WTC11 (cell line): ENCODE measurements at regions not wholly inside any gene's neighbourhood (a gene's known extent, or its start where the extent isn't known, plus 50 kb on each side); places are given as distances from the start of the nearest gene placed in this dataset.

Experiments
- ATAC-seq: fragments of 200-7000 bp; cut with Tn5 transposase; 2 replicates; pipeline ENCODE4 v1.10.0; 2021; ENCODE audit warnings: mild to moderate bottlenecking, moderate library complexity
- CTCF ChIA-PET: fragments of 300-600 bp; sonication (Branson Sonifier 250); formaldehyde crosslinking; loops from one replicate; lab custom pipeline; 2021; ENCODE audit warnings: antibody characterized with exemption; lab: Charles Lee
- POLR2A ChIA-PET: fragments of 350-600 bp; sonication (Branson Sonifier 250); formaldehyde crosslinking; loops from one replicate; lab custom pipeline; 2021; ENCODE audit warnings: antibody characterized with exemption; lab: Charles Lee
- DNase-seq: peaks from one replicate; pipeline ENCODE4 v3.0.0; 2021; ENCODE audit warnings: low spot score
- H3K27ac Mint-ChIP-seq: 2 replicates; pipeline ENCODE4 v1.8.0; 2021; ENCODE audit warnings: mixed read lengths
- H3K27me3 Mint-ChIP-seq: 2 replicates; pipeline ENCODE4 v1.8.0; 2021; ENCODE audit warnings: low read depth, mild to moderate bottlenecking, moderate library complexity, mixed read lengths
- H3K36me3 Mint-ChIP-seq: 2 replicates; pipeline ENCODE4 v1.8.0; 2021; ENCODE audit warnings: mixed read lengths
- H3K4me1 Mint-ChIP-seq: 2 replicates; pipeline ENCODE4 v1.8.0; 2022; ENCODE audit warnings: mixed read lengths
- H3K4me3 Mint-ChIP-seq: 2 replicates; pipeline ENCODE4 v1.8.0; 2021; ENCODE audit warnings: mild to moderate bottlenecking, moderate library complexity, mixed read lengths
- H3K9me3 Mint-ChIP-seq: 2 replicates; pipeline ENCODE4 v1.8.0; 2021; ENCODE audit warnings: mixed read lengths
- ELF4 ChIP-seq: sonication (generic); formaldehyde crosslinking; IDR thresholded peaks from 2 replicates; pipeline ENCODE4 v1.8.1; 2022; ENCODE audit warnings: low read depth, mild to moderate bottlenecking, moderate library complexity, missing genetic modification reagents
- FOXJ3 ChIP-seq: sonication (generic); formaldehyde crosslinking; IDR thresholded peaks from 2 replicates; pipeline ENCODE4 v1.9.0; 2021; ENCODE audit warnings: missing genetic modification reagents, mild to moderate bottlenecking, borderline replicate concordance
- NFE2L1 ChIP-seq: sonication (generic); formaldehyde crosslinking; IDR thresholded peaks from 2 replicates; pipeline ENCODE4 v1.8.1; 2023; ENCODE audit warnings: missing genetic modification reagents
- PRRX2 ChIP-seq: fragments of 250-450 bp; sonication (Bioruptor Pico); IDR thresholded peaks from 2 replicates; pipeline ENCODE4 v1.8.0; 2021; ENCODE audit warnings: mild to moderate bottlenecking
- SOX15 ChIP-seq: fragments of 250-450 bp; sonication (Bioruptor Pico); IDR thresholded peaks from 2 replicates; pipeline ENCODE4 v1.9.0; 2021; ENCODE audit warnings: mild to moderate bottlenecking
- ZNF232 ChIP-seq: sonication (generic); formaldehyde crosslinking; IDR thresholded peaks from 2 replicates; pipeline ENCODE4 v1.8.0; 2022; ENCODE audit warnings: mild to moderate bottlenecking, missing genetic modification reagents
- TF ChIP-seq, protein P1 (sequence below): fragments of 250-450 bp; sonication (Bioruptor Pico); IDR thresholded peaks from 2 replicates; pipeline ENCODE4 v1.8.0; 2021; ENCODE audit warnings: mild to moderate bottlenecking
- TF ChIP-seq, protein P2 (sequence below): sonication (generic); formaldehyde crosslinking; IDR thresholded peaks from 2 replicates; pipeline ENCODE4 v1.8.1; 2023; ENCODE audit warnings: mild to moderate bottlenecking, missing genetic modification reagents, borderline replicate concordance
- TF ChIP-seq, protein P3 (sequence below): sonication (generic); formaldehyde crosslinking; IDR thresholded peaks from 2 replicates; pipeline ENCODE4 v1.8.0; 2023; ENCODE audit warnings: missing genetic modification reagents, mild to moderate bottlenecking, borderline replicate concordance
- TF ChIP-seq, protein P4 (sequence below): sonication (generic); formaldehyde crosslinking; IDR thresholded peaks from 2 replicates; pipeline ENCODE4 v1.8.0; 2022; ENCODE audit warnings: mild to moderate bottlenecking, missing genetic modification reagents
- TF ChIP-seq, protein P5 (sequence below): sonication (generic); formaldehyde crosslinking; IDR thresholded peaks from 2 replicates; pipeline ENCODE4 v1.8.1; 2023; ENCODE audit warnings: mild to moderate bottlenecking, missing genetic modification reagents, moderate library complexity

DNA sequence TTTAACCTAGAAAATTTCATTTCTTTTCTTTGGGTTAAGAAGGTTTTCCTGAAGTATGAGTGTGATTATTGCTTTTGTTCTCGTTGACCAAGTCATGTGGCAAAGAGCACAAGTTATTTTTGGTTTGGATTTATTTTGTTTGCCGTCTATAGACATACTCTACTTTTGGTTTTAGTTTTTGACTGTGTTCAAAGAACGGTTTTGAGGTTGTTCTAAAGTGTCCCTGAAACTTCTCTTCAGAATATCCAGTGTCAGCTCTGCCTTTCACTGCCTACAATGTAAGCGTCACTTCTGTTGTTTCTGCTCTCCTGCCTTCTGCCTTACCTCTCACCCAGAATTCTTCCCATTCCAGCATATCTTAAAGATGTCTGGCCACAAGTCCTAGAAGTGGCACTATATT is 812.2 kb downstream of the C4orf33 start (continued):
- no peak for TF ChIP-seq ELF4
- TF ChIP-seq, protein P1, sequence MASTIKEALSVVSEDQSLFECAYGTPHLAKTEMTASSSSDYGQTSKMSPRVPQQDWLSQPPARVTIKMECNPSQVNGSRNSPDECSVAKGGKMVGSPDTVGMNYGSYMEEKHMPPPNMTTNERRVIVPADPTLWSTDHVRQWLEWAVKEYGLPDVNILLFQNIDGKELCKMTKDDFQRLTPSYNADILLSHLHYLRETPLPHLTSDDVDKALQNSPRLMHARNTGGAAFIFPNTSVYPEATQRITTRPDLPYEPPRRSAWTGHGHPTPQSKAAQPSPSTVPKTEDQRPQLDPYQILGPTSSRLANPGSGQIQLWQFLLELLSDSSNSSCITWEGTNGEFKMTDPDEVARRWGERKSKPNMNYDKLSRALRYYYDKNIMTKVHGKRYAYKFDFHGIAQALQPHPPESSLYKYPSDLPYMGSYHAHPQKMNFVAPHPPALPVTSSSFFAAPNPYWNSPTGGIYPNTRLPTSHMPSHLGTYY (CRISPR knock-in tag): no peak

DNA sequence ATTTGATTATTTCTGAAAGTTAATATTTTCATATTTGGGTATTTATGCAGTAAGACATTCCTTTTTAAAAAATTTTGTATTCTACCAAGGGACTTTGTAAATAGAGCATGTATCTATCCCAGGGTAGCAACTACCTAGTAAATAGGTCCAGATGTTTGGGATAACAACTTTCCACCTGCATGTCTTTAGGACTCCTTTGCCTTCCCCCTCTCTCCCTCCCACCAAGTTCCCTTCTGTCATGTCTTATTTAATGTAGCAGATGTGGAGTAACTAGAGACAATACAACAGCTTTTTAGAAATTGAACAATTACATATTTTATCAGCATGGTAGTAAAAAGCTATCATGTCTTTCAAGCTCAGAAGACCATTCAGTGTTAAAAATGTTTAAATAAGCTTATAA is 821.0 kb downstream of the C4orf33 start:
- no peaks in the 10 kb centered on the region for H3K9me3 Mint-ChIP-seq
- DNase-seq: no peak
- peaks cover 4% of the 10 kb centered on the region; the same call in 1 of the 2 replicates for H3K4me1 Mint-ChIP-seq
- TF ChIP-seq SOX15 (no peak), NFE2L1 (CRISPR knock-in tag) (no peak)
- ChIA-PET POLR2A (no interaction called here), CTCF (no interaction called here)
- no peak for ATAC-seq
- no peaks in the 10 kb centered on the region for H3K27me3 Mint-ChIP-seq
- no peak overlapping the region for H3K27ac Mint-ChIP-seq
- H3K4me3 Mint-ChIP-seq: no peak overlapping the region
- no peaks in the 10 kb centered on the region for H3K36me3 Mint-ChIP-seq

DNA sequence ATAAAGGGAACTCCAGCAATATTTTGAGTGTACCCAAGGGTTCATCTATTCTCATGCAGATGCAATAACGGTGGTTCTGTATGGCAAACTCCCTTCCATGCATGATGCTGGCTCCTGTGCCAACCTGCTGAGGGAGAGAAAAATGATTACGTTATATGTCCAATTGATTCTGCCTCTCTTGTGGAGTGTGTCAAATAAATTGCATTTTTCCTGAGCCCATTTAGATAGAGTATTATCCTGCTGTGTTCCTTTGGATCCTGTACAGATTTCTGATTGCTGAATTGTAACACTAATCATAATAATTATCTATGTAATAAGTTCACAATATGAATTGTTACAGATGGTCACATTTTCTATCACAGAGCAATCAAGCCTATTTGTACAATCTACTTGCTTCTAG is 821.7 kb downstream of the C4orf33 start:
- peaks cover 4% of the 10 kb centered on the region; the same call in 1 of the 2 replicates for H3K4me1 Mint-ChIP-seq
- CTCF ChIA-PET: no interaction called here
- ATAC-seq: no peak
- TF ChIP-seq, protein P2, sequence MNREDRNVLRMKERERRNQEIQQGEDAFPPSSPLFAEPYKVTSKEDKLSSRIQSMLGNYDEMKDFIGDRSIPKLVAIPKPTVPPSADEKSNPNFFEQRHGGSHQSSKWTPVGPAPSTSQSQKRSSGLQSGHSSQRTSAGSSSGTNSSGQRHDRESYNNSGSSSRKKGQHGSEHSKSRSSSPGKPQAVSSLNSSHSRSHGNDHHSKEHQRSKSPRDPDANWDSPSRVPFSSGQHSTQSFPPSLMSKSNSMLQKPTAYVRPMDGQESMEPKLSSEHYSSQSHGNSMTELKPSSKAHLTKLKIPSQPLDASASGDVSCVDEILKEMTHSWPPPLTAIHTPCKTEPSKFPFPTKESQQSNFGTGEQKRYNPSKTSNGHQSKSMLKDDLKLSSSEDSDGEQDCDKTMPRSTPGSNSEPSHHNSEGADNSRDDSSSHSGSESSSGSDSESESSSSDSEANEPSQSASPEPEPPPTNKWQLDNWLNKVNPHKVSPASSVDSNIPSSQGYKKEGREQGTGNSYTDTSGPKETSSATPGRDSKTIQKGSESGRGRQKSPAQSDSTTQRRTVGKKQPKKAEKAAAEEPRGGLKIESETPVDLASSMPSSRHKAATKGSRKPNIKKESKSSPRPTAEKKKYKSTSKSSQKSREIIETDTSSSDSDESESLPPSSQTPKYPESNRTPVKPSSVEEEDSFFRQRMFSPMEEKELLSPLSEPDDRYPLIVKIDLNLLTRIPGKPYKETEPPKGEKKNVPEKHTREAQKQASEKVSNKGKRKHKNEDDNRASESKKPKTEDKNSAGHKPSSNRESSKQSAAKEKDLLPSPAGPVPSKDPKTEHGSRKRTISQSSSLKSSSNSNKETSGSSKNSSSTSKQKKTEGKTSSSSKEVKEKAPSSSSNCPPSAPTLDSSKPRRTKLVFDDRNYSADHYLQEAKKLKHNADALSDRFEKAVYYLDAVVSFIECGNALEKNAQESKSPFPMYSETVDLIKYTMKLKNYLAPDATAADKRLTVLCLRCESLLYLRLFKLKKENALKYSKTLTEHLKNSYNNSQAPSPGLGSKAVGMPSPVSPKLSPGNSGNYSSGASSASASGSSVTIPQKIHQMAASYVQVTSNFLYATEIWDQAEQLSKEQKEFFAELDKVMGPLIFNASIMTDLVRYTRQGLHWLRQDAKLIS (CRISPR knock-in tag): no peak
- TF ChIP-seq FOXJ3 (CRISPR knock-in tag) (no peak), PRRX2 (no peak), ZNF232 (no peak)
- TF ChIP-seq, protein P3, sequence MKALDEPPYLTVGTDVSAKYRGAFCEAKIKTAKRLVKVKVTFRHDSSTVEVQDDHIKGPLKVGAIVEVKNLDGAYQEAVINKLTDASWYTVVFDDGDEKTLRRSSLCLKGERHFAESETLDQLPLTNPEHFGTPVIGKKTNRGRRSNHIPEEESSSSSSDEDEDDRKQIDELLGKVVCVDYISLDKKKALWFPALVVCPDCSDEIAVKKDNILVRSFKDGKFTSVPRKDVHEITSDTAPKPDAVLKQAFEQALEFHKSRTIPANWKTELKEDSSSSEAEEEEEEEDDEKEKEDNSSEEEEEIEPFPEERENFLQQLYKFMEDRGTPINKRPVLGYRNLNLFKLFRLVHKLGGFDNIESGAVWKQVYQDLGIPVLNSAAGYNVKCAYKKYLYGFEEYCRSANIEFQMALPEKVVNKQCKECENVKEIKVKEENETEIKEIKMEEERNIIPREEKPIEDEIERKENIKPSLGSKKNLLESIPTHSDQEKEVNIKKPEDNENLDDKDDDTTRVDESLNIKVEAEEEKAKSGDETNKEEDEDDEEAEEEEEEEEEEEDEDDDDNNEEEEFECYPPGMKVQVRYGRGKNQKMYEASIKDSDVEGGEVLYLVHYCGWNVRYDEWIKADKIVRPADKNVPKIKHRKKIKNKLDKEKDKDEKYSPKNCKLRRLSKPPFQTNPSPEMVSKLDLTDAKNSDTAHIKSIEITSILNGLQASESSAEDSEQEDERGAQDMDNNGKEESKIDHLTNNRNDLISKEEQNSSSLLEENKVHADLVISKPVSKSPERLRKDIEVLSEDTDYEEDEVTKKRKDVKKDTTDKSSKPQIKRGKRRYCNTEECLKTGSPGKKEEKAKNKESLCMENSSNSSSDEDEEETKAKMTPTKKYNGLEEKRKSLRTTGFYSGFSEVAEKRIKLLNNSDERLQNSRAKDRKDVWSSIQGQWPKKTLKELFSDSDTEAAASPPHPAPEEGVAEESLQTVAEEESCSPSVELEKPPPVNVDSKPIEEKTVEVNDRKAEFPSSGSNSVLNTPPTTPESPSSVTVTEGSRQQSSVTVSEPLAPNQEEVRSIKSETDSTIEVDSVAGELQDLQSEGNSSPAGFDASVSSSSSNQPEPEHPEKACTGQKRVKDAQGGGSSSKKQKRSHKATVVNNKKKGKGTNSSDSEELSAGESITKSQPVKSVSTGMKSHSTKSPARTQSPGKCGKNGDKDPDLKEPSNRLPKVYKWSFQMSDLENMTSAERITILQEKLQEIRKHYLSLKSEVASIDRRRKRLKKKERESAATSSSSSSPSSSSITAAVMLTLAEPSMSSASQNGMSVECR (CRISPR knock-in tag): no peak
- TF ChIP-seq, protein P4, sequence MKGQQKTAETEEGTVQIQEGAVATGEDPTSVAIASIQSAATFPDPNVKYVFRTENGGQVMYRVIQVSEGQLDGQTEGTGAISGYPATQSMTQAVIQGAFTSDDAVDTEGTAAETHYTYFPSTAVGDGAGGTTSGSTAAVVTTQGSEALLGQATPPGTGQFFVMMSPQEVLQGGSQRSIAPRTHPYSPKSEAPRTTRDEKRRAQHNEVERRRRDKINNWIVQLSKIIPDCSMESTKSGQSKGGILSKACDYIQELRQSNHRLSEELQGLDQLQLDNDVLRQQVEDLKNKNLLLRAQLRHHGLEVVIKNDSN (CRISPR knock-in tag): no peak
- TF ChIP-seq, protein P5, sequence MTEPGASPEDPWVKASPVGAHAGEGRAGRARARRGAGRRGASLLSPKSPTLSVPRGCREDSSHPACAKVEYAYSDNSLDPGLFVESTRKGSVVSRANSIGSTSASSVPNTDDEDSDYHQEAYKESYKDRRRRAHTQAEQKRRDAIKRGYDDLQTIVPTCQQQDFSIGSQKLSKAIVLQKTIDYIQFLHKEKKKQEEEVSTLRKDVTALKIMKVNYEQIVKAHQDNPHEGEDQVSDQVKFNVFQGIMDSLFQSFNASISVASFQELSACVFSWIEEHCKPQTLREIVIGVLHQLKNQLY (CRISPR knock-in tag): no peak
- TF ChIP-seq, all 79 proteins: peak for 0
- H3K4me3 Mint-ChIP-seq: no peak overlapping the region
- DNase-seq: no peak
- H3K27ac Mint-ChIP-seq: no peak overlapping the region
- no peaks in the 10 kb centered on the region for H3K36me3 Mint-ChIP-seq
- H3K9me3 Mint-ChIP-seq: no peaks in the 10 kb centered on the region
- POLR2A ChIA-PET: no interaction called here
- H3K27me3 Mint-ChIP-seq: no peaks in the 10 kb centered on the region
